HuH-7.5 (cell line): ENCODE measurements at regions not wholly inside any gene's neighbourhood (a gene's known extent, or its start where the extent isn't known, plus 50 kb on each side); places are given as distances from the start of the nearest gene placed in this dataset.

Source experiments
- DNase-seq: peaks from one replicate; pipeline ENCODE4 v3.0.0; 2011; ENCODE audit warnings: low spot score

DNA sequence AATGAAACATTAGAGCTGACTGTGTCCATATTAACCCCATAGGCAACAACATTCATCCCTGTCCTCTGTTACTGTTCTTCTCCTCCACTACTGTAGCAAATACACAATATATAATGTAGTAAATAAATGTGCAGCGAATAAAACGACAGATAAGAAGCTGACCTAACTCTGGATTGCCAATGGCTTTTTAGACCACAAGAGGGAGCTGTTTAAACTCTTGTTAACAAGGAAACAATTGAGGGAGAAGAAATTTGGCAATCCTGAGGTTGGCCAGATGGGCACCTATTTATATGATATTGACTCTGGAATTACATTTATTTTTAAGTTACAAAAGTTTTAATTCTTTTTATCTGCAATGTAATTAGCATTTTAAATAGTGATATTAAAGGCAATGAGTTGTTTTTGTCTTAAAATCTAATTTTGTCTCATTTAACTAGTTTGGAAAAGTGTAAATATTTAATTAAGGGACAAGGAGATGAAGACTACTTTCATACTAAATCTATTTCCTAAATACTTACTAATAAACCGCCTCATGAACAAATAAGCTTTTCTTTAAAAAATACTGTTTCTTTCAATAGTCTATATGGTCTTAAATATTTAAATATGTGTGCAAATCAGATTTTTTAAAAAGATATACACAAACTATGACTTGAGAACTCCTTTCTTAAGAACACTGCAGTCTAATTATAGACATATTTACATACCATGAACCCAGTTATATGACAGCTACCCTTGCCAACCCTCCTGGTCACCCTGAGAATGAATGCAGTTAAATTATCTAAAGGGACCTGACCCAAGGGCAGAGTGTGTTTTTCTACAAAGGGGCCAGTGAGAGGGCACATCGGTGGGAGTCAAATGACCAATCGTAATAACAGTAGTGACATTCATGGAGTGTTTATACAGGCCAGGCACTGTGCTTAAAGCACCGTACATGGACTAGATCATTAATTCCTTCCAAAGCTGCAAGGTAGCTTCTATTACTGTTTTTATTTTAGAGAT, 52.9 kb upstream of the HPF1 start:
- peak; percentile 33 for DNase-seq

DNA sequence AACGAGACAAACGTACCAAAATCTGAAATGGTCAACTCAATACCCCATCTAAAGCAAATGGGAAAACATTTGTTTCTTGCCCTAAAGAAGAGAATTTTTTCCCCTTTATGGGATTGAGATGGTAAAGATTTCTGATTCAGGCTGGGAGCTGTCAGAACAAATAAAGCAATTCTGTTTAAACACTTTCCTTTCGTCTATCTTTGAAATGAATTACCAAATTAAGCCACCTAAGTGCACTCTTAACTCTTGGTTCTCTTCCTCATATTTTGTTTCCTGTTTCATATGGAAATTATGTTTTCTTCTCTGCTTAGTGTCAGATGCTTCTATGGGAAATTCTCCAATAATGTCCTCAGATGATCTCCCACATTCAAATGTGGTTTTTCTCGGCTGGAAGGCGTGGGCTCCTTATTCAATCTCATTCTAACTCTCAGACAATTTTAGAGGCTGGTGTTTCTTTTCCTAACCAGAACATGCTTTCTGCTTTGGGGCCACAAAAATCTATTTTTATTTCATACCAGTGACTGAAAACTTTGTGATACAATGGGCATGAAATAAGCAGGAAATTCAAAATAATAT, 50.3 kb upstream of the HPF1 start:
- DNase-seq: no peak
